HCT116 (cell line): ENCODE measurements at regions not wholly inside any gene's neighbourhood (a gene's known extent, or its start where the extent isn't known, plus 50 kb on each side); places are given as distances from the start of the nearest gene placed in this dataset.

Experiments
- ATAC-seq: fragments of 200-7000 bp; cut with Tn5 transposase; 2 replicates; pipeline ENCODE4 v1.9.1; 2020; ENCODE audit warnings: mild to moderate bottlenecking, moderate library complexity
- BruUV-seq: library from RNA; stranded (reverse); fragments of 400-500 nt; replicated peaks from 2 replicates; lab custom pipeline; 2021; lab: Mats Ljungman, UMichigan
- CTCF ChIA-PET: fragments of 300-600 bp; sonication (Branson Sonifier 250); formaldehyde crosslinking; loops from one replicate; lab custom pipeline; 2021; ENCODE audit warnings: antibody characterized with exemption; lab: Charles Lee
- POLR2A ChIA-PET: fragments of 300-600, 350-600 bp; sonication (Branson Sonifier 250); formaldehyde crosslinking; loops from one replicate; lab custom pipeline; 2021; ENCODE audit warnings: antibody characterized with exemption; lab: Charles Lee
- RAD21 ChIA-PET, 2 experiments: fragments of 300-600 bp; sonication (Branson Sonifier 250); formaldehyde crosslinking; loops; one replicate each; lab custom pipeline; 2023; ENCODE audit warnings: low total read pairs in 2 of 2; ENCODE audit not compliant: uncharacterized antibody in 2 of 2, unreplicated experiment in 2 of 2, low non-redundant PET in 1 of 2; lab: Charles Lee
- DNase-seq: peaks from one replicate; pipeline ENCODE4 v3.0.0-alpha.2; 2010; ENCODE audit warnings: low read depth, low spot score
- H2AFZ ChIP-seq: fragments of 200-600 bp; shearing (Covaris generic), sonication (generic); 2 replicates; pipeline ENCODE4 v1.6.1; 2017; ENCODE audit warnings: low read depth, mixed run types, mixed read lengths, antibody characterized with exemption, low read length; ENCODE audit not compliant: poor library complexity, severe bottlenecking
- H3K27ac ChIP-seq: 2 replicates; pipeline ENCODE4 v1.5.1; 2012; ENCODE audit warnings: low read depth, low read length
- H3K27me3 ChIP-seq: fragments of 200-600 bp; sonication (generic); 2 replicates; pipeline ENCODE4 v1.6.1; 2016; ENCODE audit warnings: mixed run types, low read length, mixed read lengths; ENCODE audit not compliant: insufficient read depth
- H3K36me3 ChIP-seq, 2 experiments: fragments of 200-500 bp in 1 of 2; fragments of 200-600 bp in 1 of 2; sonication (Bioruptor generic) in 1 of 2; sonication (generic) in 1 of 2; 2 replicates each; pipeline versions ENCODE4 v1.5.1 to v1.6.1; 2014 to 2016; ENCODE audit warnings: low read length in 2 of 2, inconsistent platforms in 1 of 2, mixed read lengths in 1 of 2, mixed run types in 1 of 2; ENCODE audit not compliant: insufficient read depth in 2 of 2, control insufficient read depth in 1 of 2
- H3K4me1 ChIP-seq, 2 experiments: fragments of 200-600 bp in 1 of 2; sonication (generic) in 1 of 2; 2 replicates each; pipeline versions ENCODE4 v1.5.1 to v1.6.1; 2012 to 2017; ENCODE audit warnings: low read length in 2 of 2, inconsistent platforms in 1 of 2, mild to moderate bottlenecking in 1 of 2, mixed read lengths in 1 of 2, mixed run types in 1 of 2, moderate library complexity in 1 of 2; ENCODE audit not compliant: insufficient read depth in 2 of 2, control insufficient read depth in 1 of 2
- H3K4me2 ChIP-seq: fragments of 200-600 bp; sonication (generic); 2 replicates; pipeline ENCODE4 v1.6.1; 2017; ENCODE audit warnings: mixed run types, low read length, mixed read lengths
- H3K4me3 ChIP-seq, 2 experiments: fragments of 200-600 bp in 1 of 2; sonication (generic) in 1 of 2; replicated peaks in 1 of 2; 2 replicates each; pipeline ENCODE4 v1.5.1; 2011 to 2016; ENCODE audit warnings: low read length in 2 of 2, control low read depth in 1 of 2, low read depth in 1 of 2, mild to moderate bottlenecking in 1 of 2, mixed read lengths in 1 of 2, mixed run types in 1 of 2
- H3K79me2 ChIP-seq: fragments of 200-600 bp; sonication (generic); 2 replicates; pipeline ENCODE4 v1.6.1; 2017; ENCODE audit warnings: mild to moderate bottlenecking, mixed run types, low read length, moderate library complexity, mixed read lengths; ENCODE audit not compliant: insufficient read depth
- H3K9ac ChIP-seq: fragments of 200-600 bp; sonication (generic); 2 replicates; pipeline ENCODE4 v1.6.1; 2016; ENCODE audit warnings: low read length, mixed read lengths
- H3K9me2 ChIP-seq: fragments of 200-600 bp; sonication (generic), shearing (Covaris generic); 2 replicates; pipeline ENCODE4 v1.6.1; 2017; ENCODE audit warnings: mixed run types, mild to moderate bottlenecking, moderate library complexity; ENCODE audit not compliant: insufficient read depth
- H3K9me3 ChIP-seq, 2 experiments: fragments of 200-500 bp in 1 of 2; fragments of 200-600 bp in 1 of 2; sonication (Bioruptor generic) in 1 of 2; sonication (generic) in 1 of 2; 2 replicates each; pipeline ENCODE4 v1.6.1; 2014 to 2017; ENCODE audit warnings: low read length in 2 of 2, mixed read lengths in 2 of 2, inconsistent platforms in 1 of 2, low read depth in 1 of 2, mild to moderate bottlenecking in 1 of 2, mixed run types in 1 of 2, moderate library complexity in 1 of 2; ENCODE audit not compliant: control insufficient read depth in 1 of 2, insufficient read depth in 1 of 2
- H4K20me1 ChIP-seq: fragments of 200-600 bp; sonication (generic), shearing (Covaris generic); 2 replicates; pipeline ENCODE4 v1.6.1; 2017; ENCODE audit warnings: mixed run types, mild to moderate bottlenecking, moderate library complexity; ENCODE audit not compliant: insufficient read depth
- CEBPB ChIP-seq: IDR thresholded peaks from 2 replicates; pipeline ENCODE4 v1.6.1; 2012; ENCODE audit warnings: low read depth
- EGR1 ChIP-seq: IDR thresholded peaks from 2 replicates; pipeline ENCODE4 v1.6.1; 2012; ENCODE audit warnings: low read depth
- ELF1 ChIP-seq: IDR thresholded peaks from 2 replicates; pipeline ENCODE4 v1.6.1; 2012; ENCODE audit warnings: low read depth, borderline replicate concordance
- EZH2phosphoT487 ChIP-seq: fragments of 200-600 bp; IDR thresholded peaks from 2 replicates; pipeline ENCODE4 v1.6.1; 2018; ENCODE audit warnings: antibody characterized with exemption, borderline replicate concordance
- FOSL1 ChIP-seq: IDR thresholded peaks from 2 replicates; pipeline ENCODE4 v1.6.1; 2012; ENCODE audit warnings: low read depth
- POLR2A ChIP-seq: IDR thresholded peaks from 2 replicates; pipeline ENCODE4 v1.7.0; 2011; ENCODE audit warnings: borderline replicate concordance; ENCODE audit not compliant: insufficient read depth, insufficient read length; ENCODE audit errors: extremely low read depth
- RAD21 ChIP-seq: IDR thresholded peaks from 2 replicates; pipeline ENCODE4 v1.6.1; 2012; ENCODE audit warnings: low read depth, mild to moderate bottlenecking
- SIN3A ChIP-seq: IDR thresholded peaks from 2 replicates; pipeline ENCODE4 v1.6.1; 2012; ENCODE audit warnings: low read depth
- SP1 ChIP-seq: IDR thresholded peaks from 2 replicates; pipeline ENCODE4 v1.6.1; 2012; ENCODE audit warnings: low read depth
- ZNF274 ChIP-seq: fragments of 200-500 bp; sonication (Bioruptor generic); IDR thresholded peaks from 2 replicates; pipeline ENCODE4 v1.6.1; 2014; ENCODE audit warnings: mild to moderate bottlenecking, low read depth, low read length, inconsistent platforms
- intact Hi-C: fragments of 100-400 bp; cut with micrococcal nuclease; formaldehyde crosslinking; loops from 2 replicates; pipeline ENCODE4 v1.10.0; 2022
- TF ChIP-seq, protein P1 (sequence below), 3 experiments: fragments of 200-600 bp in 1 of 3; sonication (generic) in 1 of 3; IDR thresholded peaks in 2 of 3; conservative IDR thresholded peaks in 1 of 3; 2 replicates each; pipeline ENCODE4 v1.5.1; 2012 to 2017; ENCODE audit warnings: low read depth in 2 of 3, low read length in 2 of 3, antibody characterized with exemption in 1 of 3, borderline replicate concordance in 1 of 3, control low read depth in 1 of 3, mild to moderate bottlenecking in 1 of 3, mixed read lengths in 1 of 3, mixed run types in 1 of 3, moderate library complexity in 1 of 3; ENCODE audit not compliant: insufficient read depth in 1 of 3
- TF ChIP-seq, protein P2 (sequence below): IDR thresholded peaks from 2 replicates; pipeline ENCODE4 v1.6.1; 2012
- TF ChIP-seq, protein P3 (sequence below): IDR thresholded peaks from 2 replicates; pipeline ENCODE4 v1.6.1; 2012
- TF ChIP-seq, protein P4 (sequence below): IDR thresholded peaks from 2 replicates; pipeline ENCODE4 v1.6.1; 2011; ENCODE audit warnings: mild to moderate bottlenecking, low read length, moderate library complexity; ENCODE audit not compliant: insufficient replicate concordance; ENCODE audit errors: extremely low read depth

DNA sequence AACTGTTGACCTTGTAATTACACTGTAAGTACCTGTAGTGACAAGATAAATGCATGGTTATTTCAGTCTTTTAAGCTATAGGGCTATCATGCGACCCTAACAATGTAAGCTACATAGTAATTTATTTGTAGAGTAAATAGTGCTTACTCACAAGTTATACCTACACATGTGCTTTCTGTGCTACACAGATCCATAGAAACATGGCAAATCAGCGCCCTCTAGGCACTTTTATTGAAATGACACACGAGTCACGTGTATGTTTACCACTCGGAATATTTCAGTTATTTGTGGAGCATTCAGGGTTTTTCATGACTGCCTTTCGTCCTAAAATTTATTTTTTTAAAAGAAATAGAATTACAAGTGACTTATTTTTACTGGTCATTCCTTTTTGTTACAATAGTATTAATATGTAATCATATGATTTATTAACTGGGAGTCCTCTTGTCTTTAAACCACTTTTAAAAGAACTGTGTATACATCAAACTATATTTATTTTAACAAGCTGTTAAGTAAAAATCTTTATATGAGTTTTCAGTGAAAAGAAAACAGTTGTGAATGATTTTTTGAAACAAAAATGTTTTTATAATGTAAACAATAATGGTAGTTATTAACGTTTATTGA is 1242.3 kb upstream of the WWC1 start:
- no peak for ATAC-seq
- intact Hi-C loops: no loop called here
- TF ChIP-seq RAD21 (peak; percentile 22; the same call in 1 of the 2 replicates), CEBPB (no peak), SP1 (no peak), ZNF274 (no peak), POLR2A (no peak), EGR1 (no peak), ELF1 (no peak), EZH2phosphoT487 (no peak), FOSL1 (no peak), SIN3A (no peak)
- TF ChIP-seq, protein P1, sequence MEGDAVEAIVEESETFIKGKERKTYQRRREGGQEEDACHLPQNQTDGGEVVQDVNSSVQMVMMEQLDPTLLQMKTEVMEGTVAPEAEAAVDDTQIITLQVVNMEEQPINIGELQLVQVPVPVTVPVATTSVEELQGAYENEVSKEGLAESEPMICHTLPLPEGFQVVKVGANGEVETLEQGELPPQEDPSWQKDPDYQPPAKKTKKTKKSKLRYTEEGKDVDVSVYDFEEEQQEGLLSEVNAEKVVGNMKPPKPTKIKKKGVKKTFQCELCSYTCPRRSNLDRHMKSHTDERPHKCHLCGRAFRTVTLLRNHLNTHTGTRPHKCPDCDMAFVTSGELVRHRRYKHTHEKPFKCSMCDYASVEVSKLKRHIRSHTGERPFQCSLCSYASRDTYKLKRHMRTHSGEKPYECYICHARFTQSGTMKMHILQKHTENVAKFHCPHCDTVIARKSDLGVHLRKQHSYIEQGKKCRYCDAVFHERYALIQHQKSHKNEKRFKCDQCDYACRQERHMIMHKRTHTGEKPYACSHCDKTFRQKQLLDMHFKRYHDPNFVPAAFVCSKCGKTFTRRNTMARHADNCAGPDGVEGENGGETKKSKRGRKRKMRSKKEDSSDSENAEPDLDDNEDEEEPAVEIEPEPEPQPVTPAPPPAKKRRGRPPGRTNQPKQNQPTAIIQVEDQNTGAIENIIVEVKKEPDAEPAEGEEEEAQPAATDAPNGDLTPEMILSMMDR (IDR thresholded peaks at IDR 0.05 in 2 of 3, conservative IDR thresholded peaks at IDR 0.05 in 1 of 3; ENCODE audit: borderline replicate concordance in 1 of 3, insufficient read depth in 1 of 3, low read depth in 2 of 3, low read length in 2 of 3): peak in 2 of 3 experiments; percentile 14 to 39; a peak in 2 of 6 replicates
- TF ChIP-seq, protein P2, sequence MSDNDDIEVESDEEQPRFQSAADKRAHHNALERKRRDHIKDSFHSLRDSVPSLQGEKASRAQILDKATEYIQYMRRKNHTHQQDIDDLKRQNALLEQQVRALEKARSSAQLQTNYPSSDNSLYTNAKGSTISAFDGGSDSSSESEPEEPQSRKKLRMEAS: no peak
- TF ChIP-seq, protein P3, sequence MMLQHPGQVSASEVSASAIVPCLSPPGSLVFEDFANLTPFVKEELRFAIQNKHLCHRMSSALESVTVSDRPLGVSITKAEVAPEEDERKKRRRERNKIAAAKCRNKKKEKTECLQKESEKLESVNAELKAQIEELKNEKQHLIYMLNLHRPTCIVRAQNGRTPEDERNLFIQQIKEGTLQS: no peak
- TF ChIP-seq, protein P4, sequence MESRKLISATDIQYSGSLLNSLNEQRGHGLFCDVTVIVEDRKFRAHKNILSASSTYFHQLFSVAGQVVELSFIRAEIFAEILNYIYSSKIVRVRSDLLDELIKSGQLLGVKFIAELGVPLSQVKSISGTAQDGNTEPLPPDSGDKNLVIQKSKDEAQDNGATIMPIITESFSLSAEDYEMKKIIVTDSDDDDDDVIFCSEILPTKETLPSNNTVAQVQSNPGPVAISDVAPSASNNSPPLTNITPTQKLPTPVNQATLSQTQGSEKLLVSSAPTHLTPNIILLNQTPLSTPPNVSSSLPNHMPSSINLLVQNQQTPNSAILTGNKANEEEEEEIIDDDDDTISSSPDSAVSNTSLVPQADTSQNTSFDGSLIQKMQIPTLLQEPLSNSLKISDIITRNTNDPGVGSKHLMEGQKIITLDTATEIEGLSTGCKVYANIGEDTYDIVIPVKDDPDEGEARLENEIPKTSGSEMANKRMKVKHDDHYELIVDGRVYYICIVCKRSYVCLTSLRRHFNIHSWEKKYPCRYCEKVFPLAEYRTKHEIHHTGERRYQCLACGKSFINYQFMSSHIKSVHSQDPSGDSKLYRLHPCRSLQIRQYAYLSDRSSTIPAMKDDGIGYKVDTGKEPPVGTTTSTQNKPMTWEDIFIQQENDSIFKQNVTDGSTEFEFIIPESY: no peak
- H2AFZ ChIP-seq: no peak overlapping the region
- no TSS peak for BruUV-seq
- no peak overlapping the region for H3K4me2 ChIP-seq
- H4K20me1 ChIP-seq: no peaks in the 10 kb centered on the region
- RAD21 ChIA-PET: no interaction called here
- H3K79me2 ChIP-seq: no peaks in the 10 kb centered on the region
- no peak overlapping the region for H3K4me3 ChIP-seq
- no peaks in the 10 kb centered on the region for H3K27me3 ChIP-seq
- no peak overlapping the region for H3K9ac ChIP-seq
- POLR2A ChIA-PET: no interaction called here
- H3K36me3 ChIP-seq: no peaks in the 10 kb centered on the region
- peak; percentile 0 for DNase-seq
- CTCF ChIA-PET: no interaction called here
- H3K9me2 ChIP-seq: no peaks in the 10 kb centered on the region
- peaks cover 0 to 13% of the 10 kb centered on the region in 2 experiments; a peak in 2 of 4 replicates for H3K9me3 ChIP-seq
- no peaks in the 10 kb centered on the region for H3K4me1 ChIP-seq
- H3K27ac ChIP-seq: no peak overlapping the region
